ENCODE measurements at regions not wholly inside any gene's neighbourhood (a gene's known extent, or its start where the extent isn't known, plus 50 kb on each side); places are given as distances from the start of the nearest gene placed in this dataset.

DNA sequence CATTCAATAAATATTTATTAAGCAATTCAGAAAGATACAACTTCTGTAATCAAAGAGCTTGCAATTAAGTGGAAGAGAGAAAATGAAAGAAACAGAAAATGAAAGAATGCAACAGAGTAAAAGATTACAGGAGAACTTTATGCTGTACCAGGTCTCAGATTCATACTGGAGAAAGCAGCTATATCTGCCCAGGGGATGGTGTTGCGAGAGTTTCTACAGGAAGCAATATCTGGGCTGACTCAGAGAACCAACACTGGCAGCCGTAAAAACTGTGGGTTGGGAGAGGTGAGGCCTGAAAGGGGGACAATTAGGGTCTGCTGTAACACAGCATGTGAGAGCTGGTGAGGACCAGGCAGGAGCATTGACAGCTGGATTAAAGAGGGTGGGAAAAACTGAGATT, 256.7 kb upstream of the TCF21 start:
- DNase-seq: peak; percentile 54

DNA sequence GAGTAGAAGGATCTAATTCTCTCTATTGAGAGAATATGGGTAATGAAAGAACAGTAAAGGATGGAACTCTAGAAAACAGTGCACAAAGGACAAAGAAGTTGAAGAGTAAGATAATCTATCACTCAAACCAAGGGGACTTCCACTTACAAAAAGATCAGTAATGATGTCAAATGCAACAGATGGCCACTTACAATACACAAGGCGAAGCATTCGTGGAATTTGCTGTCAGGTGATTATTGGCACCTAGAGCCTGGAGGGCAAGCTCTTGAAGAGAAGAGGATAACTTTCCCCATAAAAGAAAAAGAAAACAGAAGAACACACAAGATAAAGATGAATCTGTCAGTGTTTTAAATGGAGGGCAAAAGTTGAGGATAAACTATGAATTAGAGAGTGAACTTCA, 256.0 kb upstream of the TCF21 start:
- no peak for DNase-seq

DNA sequence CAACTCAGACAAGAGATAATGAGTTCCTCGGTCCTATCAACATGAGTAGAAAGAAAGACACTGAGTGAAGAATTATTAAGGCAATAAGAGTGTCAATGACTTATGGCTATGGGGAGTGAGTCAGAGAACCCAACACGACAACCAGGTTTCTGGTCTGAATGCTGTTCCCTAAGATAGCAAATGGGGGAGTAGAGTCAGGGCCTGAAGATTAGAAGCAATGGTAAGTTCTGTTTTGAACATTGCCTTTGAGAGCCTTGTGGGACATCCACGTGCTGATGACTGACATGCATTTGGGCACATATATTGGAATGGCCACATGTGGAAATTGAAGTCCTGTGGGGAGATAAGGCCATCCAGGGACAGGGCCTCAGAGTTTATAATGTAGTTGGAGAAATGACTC, 254.4 kb upstream of the TCF21 start:
- DNase-seq: no peak

DNA sequence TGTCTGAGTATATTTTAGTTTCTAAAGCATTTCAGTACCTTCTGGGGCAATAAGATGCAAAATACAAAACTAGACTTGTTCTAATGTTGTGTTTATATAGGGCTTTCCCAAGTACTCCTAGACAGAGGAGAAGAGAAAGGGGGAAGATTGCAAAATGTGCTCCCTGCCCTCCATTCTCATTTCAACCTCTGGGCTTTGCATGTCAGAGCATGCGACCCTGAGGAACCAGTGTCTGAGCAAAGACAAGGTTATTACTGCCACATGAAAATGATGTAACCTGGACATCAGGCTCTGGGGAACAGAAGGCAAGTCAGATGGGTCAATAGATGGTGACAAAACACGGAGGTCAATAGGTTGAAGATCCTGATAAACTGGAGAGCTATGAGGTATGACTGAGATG, 253.5 kb upstream of the TCF21 start:
- DNase-seq: no peak

DNA sequence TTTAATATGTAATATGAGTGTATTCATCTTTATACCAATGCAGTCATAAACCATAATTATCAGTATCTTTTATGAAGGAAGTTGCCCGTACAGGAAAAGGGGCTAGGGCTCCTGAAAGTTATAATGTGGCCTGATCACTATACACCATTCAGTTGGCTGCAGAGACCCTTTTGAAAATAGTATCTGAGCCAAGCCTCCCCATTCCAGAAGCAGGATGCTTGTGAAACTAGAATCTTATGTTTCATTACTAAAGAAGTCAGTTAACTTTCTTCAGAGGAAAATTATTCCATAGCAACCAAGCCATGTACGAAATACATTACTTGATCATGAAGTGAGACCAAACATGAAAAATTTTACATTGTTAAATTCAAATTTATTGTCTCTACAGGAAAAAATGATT, 251.5 kb upstream of the TCF21 start:
- DNase-seq: no peak

DNA sequence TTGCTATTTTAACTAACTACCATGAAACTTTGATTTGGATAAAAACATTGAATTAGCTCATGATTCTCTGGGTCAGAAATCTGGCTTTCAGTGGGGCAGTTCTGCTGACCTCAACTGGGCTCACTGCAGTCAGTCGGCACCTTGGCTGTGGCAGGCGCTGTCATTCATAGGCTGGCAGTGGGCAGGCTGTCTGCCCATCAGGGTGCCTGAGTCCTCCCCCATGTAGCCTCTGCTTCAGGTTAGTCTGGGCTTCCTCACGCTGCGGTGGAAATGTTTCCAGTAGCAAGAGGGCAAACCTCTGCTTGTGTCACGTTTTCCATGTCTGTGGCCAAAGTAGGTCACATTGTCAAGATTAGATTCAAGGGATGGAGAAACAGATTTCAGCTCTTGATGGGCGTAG, 251.0 kb upstream of the TCF21 start:
- DNase-seq: no peak

DNA sequence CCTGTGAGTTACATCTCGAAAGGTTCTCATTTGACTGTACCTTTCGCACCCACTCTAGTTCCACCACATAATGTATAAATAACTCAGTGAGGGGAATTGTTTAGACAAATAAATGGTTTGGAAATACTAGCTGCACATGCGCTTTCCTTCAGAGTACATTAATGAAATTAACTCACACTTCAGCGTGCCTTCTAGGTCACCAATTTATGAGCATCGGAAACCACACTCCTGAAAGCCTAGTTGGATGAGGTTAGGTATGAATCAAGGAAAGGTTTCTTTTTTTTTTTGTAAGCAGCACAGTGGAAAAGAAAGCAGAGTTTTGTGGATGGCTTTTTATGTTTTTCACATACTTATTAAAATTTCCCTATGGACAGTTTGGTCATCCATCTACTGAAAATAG, 247.8 kb upstream of the TCF21 start:
- DNase-seq: peak; percentile 17

DNA sequence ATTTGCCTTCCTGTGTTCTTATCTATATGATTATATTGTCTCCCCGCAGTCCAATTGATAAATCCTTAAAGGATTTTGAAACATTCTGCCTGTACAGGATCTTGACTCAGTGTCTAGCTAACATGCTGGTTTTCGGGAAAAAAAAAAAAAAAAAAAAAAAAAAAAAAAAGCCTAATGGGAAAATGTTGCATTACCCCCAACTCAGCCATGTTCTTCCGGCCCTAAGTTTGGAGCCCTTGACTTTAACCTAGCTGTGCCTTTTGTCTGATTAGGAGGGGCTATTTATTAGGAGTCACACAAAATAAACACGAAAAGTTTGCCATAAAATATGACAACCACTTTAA, 244.4 kb upstream of the TCF21 start:
- DNase-seq: no peak

DNA sequence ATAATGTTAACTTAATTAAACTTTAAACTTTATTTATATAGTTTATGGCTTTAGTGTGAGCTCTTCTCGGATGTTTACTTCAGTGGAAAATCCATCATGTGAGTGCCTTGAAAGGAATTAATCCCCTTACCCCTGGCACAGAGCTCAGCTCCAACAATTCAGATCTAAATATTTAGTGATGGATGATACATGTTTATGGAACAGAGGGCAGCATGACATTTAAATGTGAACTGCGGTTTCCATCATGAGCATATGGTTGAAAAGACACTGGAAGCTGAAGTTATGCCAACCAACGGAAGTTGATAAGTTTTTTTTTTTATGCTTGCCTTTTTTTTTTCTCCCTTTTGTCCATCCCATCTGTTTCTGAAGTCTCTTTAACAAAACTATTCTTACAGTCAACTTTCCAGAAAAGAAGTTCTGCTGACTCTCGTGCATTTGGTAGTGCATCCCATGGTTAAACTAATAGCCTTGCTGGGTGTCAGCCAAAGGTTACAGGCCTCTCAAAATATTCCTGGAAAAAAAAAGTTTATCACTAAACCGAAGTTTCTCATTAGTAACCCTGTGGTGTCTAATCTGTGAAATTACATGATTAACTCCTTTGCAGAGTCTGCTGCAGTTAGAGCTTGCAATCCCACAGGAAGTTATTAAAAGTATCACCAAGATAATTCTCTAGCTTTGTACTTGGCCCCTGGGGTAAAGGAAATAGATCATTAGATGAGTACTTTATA, 243.9 kb upstream of the TCF21 start:
- peak; percentile 62 for DNase-seq

DNA sequence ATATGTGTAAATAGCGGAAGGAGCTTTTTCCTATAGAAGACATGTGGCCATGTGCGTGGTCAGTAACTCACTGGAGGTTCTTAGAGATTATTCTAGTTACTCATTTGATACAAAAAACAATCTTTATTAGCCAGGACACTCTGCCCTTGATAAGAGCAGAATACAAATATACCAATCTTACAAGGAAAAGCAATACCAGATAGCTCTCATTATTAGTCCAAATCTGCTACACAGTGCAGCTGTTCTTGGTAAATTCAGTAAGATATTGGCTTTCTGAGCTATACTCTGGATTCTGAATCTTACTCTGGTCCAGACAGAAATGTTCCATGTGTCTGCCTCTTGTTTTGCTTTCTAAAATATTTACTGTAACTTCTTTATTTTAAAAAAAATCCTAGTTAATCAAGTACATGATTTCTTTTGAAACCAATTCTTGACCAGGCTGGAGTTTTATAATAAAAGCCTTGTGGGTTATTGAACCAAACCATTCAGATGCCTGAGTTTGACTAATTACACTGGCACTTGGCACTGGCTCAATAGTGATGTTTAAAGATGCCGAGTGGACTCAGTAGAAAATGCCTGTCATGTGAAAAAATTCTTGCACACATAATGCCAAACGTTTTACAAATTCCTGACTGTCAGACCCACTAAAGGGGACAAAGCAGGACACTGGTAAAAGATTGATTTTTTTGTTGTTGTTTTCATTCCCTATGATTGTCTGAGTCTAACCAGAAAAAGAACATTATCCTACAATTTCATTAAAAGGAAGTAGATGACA, 242.8 kb upstream of the TCF21 start:
- peak; percentile 88 for DNase-seq

DNA sequence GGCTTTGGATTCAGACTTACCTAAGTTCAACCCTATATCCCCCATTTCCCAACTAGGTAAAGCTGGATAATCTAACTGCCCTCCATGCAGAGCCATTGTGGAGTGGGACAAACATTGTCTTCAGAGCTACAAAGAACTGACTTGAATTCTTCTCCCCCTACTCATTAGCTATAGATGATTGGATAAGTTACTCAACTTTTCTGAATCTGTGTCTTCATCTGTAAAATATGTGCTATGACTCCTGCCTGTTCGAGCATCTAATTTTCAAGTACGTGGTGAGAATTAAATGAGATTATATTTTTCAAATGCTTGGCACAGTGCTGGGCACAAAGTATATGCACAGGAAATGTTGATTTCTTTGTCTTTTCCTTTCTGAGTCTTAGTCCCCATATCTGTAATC, 240.3 kb upstream of the TCF21 start:
- DNase-seq: peak; percentile 61

DNA sequence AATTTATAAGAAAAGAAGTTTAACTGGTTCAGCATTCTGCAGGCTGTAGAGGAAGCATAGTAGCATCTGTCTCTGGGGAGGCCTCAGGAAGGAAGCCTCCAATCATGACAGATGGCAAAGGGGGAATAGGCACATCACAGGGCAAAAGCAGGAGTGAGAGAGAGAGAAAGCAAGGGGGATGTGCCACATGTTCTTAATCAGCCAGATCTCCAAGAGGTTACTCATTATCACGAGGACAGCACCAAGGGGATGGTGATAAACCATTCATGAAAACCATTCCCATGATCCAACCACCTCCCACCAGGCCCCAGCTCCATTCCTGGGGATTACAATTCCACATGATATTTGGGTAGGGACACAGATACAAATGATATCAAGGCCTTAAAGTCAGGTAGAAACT, 217.5 kb upstream of the TCF21 start:
- DNase-seq: peak; percentile 49

DNA sequence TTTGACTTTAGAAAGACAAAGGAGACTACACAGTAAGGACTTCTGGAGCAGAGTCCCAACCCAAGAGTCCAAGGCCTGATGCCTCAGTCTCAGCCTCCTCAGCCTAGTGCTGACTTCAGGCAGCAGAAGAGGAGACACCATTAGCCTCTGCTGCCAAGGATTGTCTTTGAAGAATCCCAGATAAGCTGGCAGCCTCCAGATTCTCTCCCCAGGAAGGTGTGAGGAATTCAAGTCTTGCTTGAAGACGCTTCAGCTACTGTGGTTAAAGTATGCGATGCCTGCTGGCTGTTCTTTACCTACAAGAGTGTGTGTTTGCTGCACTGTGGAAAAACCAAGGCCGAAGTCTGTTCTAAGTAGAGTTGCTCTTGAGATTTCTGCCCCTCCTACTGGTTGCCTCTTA, 215.9 kb upstream of the TCF21 start:
- no peak for DNase-seq

DNA sequence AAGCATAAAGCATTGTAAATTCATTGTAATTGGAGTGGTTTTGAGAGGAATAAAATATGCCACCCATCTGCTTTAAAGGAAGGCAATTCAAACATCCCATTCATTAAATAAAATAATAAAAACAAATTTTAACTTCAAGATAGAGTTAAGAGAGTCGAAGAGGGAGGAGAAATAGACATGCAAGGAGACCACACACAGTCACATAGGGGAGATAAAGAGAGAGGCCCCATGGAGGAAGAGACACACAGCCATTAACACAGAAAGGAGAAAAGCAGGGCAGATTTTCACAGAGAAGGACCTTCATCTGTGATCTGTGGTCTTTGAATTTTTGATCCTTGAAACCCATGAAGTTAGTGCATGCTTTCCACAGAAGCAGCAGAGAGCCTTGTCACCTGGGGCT, 214.3 kb upstream of the TCF21 start:
- no peak for DNase-seq

DNA sequence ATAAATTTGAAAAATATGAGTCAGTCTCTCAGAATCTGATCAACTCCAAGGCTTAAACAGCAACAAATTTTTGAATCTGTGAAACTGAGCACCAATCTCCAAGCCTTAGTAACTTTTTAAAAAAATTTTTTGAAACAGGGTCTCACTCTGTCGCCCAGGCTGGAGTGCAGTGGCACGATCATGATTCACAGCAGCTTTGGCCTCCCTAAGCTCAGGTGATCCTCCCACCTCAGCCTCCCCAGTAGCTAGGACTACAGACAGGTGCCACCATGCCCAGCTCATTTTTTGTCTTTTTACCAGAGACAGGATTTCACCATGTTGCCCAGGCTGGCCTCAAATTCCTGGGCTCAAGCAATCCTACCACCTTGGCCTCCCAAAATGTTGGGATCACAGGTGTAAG, 207.9 kb upstream of the TCF21 start:
- DNase-seq: no peak

DNA sequence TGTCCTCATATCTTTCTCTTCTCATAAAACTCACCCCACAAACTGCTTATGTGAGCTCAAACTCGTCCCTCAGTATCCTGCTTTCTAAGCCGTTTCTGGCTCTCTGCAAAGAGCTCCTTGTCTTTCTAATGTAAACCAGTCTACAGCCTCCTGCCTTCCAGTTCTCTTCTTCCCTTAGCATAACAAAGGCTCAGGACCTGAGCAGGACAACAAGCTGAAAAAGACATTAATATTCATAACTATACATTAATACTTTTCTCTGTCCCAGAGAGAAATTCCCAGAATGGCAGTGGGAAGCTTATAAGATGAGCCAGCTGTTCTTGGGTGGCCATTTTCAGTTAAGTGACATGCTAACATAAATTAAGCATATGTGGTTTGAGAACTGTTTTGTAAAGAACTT, 207.0 kb upstream of the TCF21 start:
- peak; percentile 27 for DNase-seq

DNA sequence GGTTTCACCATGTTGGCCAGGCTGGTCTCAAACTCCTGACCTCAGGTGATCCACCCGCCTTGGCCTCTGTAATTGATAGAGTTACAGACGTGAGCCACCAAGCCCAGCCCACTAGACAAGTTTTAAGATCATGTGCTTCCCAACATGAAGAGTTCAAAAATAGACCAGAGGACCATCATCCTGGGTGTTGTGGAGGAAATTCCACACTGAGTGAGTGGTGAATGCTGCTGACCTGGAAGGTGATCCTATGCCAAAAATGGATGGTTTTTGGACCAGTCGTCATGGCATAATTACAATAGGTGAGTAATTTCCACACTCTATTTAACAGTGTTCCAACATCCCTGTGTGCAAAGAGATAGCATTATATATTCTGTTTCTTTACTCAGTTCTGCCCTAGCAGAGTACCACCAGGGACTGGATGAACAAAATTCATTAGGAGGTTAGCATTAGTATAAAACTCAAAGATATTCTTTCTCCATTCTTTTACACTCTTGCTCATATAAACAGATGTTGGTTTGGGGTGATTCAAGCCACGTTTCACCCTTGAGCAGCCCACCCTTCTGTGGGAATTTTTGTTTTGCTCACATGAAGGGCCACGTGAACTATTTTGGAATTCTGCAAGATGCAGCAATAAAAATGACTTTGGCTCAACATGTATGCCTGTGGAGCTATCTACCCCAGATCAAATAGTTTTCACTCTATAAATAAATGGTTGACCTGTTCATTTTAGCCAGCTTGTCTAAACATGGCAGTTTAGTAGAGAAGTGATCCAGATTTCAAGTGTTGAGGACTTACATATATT, 206.2 kb upstream of the TCF21 start:
- DNase-seq: peak; percentile 48

DNA sequence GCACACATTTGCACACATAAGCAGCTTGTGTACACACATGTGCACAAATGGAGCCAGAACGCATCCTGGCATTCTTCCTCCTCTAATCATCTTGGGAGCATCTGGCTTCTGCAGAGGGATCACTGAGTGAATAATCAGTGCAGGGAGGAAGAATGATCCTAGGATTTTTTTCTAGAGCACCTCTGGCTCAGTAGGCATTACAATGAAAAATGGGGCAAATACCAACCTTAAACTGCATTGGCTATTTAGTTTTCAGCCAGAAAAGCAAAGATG, 205.7 kb upstream of the TCF21 start:
- DNase-seq: peak; percentile 34

DNA sequence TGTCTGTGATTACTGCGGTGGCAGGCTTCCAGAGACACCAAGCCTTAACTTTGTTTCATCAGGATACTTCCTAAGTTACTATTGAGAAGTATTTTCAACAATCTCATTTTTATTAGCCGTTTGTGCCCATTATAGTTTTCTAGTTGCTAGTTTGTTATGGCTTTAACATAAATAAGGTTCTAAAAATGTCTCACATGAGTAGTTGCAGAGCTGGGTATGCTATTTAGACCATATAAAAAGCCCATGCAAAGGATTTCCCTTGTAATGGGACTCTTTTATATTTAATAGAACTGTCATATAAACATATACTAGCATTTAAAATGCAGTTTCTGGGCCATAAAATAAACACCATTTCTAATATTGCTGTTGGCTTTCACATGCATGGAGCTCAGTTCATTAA, 205.3 kb upstream of the TCF21 start:
- DNase-seq: no peak

DNA sequence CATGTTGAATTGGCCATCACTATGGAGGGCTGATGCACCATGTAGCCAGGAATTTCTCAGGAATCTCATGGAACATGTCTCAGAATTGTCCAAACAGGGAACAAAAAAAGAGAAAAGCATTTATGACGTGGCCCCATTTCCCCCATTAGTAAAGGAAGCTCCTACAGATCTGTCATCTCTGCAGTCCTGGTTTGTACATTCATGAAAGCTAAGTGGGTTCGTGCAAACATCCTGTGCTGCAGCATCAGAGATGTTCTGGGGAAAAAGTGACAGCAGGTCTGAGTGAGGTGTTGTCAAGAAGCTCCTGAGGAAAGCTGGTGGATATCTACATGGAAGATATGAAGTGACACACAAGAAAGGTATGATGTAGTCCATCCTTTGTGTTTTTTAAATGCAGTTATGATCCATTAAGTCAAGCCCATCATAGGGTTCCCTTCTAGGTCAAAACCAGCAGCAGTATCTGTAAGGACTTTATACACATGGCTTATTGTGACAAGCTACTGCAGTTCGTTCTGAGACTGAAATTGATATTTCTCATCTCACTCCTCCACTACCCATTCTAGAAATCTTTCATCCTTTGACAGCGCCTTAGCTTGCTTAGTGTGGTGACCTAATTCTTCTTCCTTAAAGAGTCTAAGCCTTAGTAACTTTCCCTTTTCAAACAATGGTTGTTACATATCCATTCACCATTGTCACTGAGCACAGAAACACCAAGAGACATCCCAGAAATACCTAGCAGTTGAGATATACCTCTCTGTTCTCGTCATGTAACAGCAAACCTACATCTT, 200.0 kb upstream of the TCF21 start:
- DNase-seq: no peak

DNA sequence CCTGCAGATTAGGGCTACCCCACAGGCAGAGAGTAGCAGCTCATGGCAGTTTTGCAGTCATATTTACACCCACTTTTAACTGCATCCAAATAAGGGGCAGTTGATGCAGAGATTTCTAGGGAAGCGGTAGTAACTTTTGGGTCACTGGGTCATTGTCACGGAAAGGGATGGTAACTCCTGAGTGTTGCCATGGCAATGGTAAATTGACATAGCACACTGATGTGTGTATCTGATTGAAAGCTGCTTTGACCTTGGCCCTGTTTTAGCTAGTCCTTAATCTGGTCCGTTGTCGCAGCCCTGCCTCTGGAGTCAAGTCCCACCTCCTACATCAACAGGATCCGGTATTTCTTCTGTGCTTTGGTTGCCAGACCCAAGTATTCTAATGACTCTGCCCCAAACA, 199.1 kb upstream of the TCF21 start:
- DNase-seq: no peak

DNA sequence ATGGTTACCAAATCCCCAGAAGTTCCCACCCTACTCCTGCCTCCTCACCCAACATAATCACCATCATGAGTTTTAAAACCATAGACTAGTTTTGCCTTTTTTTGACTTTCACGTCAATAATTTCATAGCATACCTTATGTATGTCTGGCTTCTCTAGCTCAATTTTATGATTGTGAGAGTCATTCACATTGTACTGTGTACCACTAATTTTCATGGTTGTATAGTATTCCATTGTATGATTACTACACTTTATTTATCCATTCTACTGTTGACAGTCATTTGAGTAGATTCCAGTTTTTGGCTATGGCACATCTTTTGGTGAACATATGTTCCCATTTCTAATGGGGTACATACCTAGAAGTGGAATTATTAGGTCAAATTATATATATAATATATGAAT, 195.3 kb upstream of the TCF21 start:
- no peak for DNase-seq

DNA sequence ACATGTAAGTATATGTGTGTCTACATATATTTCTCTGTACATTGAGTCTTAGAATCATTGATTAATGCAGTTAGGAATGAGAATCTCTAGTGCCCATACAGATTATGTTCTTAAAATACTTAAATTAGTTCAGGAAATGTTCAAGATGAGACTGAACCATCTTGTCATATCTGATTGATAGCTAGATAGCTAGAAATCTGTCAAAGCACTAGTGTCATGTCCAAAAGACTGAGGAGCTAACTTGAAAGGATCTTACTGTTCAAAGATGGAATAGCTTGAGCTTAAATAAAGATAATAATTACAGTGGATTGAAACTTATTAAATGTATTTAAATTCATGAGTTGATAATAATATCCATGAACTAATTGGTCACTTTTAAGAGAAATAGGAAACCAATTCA, 191.7 kb upstream of the TCF21 start:
- DNase-seq: no peak

All from fibroblast of skin of abdomen (primary cell).